8988T (cell line): ENCODE measurements at regions not wholly inside any gene's neighbourhood (a gene's known extent, or its start where the extent isn't known, plus 50 kb on each side); places are given as distances from the start of the nearest gene placed in this dataset.

ENCODE experiments used
- DNase-seq: peaks from one replicate; pipeline ENCODE4 v3.0.0; 2011

GRCh38 chr1:56017336-56017735 lies 562.0 kb downstream of the PLPP3 start:
- DNase-seq, result no peak

DNA sequence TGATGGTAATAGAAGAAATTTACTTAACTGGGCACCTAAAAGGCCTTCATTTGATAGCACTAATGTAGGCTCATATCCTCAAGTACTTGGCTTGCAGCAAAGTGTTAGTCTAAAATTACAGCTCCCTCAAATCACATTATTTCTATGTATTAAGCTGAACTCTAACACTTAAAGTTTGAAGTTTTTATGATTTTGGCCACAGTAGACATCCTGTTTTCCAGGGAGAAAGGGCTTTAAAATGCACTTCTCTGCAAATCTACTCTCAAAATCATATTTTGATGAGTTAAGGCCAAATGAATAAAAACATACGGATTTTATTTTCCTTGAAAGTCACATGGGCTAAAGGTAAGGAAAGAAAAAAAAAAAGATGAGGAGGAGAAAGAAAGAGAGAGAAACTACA lies 575.5 kb downstream of the PLPP3 start:
- DNase-seq, result no peak

GRCh38 chr1:56002231-56002630 lies 577.1 kb downstream of the PLPP3 start:
- DNase-seq, result no peak

- DNase-seq, result no peak
These were observed 578.9 kb downstream of the PLPP3 start for GRCh38 chr1:56000424-56000823.

DNA sequence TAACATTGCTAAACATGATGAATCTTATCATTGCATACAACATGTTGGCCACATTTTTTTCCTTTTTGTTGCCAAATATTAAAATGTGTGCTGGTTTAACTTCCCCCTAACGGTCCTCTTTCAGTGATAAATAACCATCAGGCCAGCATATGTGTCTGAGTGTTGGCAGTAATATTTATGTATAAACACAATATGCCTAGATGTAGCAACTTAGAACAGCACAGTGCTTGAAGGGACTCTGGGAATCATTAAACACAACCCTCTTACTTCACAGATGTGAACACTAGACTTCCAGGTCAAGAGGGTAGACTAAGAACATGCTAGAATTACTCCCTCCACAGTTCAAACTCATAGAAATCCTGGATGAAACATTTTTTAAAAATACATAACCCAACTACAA lies 581.8 kb downstream of the PLPP3 start:
- no peak for DNase-seq

GRCh38 chr1:55993646-55994318 lies 585.6 kb downstream of the PLPP3 start:
- no peak for DNase-seq

GRCh38 chr1:55990007-55990406 lies 589.4 kb downstream of the PLPP3 start:
- no peak for DNase-seq

DNA sequence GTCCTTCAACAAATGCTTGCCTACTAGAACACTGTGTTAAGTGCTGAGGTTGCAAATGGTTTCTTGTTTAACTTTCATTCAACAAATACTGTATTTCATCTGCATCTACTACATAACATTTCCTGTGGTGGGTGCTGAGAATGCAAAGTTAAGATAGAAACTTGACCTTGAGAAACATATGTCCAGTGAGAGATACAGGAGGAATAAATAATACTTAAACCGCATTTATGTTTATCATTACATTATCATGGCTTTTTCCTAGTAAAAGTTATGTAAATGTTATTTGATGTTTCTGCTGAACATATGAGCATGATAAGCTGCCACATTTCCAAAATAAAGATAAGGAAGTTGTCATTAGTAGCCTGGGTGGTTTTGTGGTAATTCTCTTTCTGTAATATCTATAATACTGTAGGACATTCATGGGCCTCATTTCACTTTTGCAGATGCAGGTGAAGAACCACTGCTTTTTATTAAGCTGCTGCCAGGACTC lies 590.4 kb downstream of the PLPP3 start:
- DNase-seq, result no peak

DNA sequence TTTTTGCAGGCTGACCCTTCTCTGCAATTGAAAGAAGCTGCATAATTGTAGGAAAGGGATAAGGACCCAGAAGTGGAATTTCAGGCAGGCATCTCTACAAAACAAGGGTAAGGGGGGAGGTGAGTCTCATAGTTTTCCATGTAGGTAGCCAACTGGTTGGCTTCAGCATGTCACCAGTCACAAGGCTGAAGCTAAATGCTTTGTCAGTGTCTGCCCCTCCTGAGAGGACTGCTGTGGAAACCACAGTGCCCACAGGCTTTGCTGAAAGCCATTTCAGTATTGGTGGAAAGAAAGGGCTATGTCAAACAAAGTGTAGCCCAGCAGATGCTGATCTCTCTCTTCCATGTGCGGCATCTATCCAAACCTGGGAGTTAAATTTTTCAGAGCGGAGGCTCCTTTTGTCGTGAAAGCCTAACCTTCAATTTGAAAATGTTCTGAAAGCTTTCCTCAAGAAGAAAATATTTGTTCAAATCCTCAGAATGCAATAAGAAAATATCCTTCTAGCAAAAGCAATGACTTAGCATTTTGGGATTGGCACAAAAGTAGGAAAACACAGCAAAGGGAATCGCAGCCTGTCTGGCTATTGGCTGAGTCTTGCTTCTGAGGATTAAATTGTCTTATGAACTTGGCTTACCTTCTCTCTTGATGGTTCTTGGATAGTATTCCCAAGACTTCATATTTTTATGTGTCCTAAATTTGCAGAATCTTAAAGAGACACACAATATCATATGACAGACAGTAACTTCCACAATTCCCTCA lies 591.7 kb downstream of the PLPP3 start:
- no peak for DNase-seq

DNA sequence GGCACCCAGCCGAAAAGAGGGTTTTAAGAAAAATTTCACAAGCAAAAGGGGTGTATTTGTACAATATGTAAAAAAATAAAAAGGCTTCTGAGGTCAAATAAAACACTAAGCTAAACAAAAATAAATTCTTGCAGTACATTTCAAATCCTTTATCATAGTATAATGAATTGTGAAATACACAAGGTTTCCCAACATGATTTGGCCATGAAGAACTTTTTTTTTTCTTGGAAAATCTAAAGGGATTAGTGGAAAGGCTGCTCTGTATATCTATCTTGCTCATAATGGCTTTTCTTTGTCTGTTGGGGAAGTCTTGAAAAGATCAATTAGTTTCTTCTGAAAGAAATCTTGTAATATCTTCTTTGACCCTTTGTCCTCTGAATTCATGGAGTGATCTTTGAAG lies 593.4 kb downstream of the PLPP3 start:
- no peak for DNase-seq

- DNase-seq, result no peak
These were observed 598.2 kb downstream of the PLPP3 start for GRCh38 chr1:55981010-55981650.

DNA sequence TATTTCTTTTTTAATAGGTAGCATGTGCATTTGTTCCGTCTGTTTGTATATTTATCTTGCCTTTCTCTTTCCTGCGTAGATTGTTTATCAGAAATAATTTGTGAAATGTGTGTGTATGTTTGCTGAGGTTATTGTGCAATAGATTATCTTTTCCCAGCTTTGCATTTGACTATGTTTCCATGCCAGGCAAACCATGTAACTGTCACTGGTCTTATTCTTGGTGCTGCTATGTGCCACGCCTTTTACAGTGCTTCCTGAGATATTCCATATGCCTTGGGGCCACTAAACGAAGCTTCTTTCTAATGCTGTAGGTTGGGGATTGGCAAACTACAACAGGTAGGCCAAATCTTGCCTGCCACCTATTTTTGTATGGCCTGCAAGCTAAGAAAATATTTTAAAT lies 598.8 kb downstream of the PLPP3 start:
- DNase-seq, result no peak

DNA sequence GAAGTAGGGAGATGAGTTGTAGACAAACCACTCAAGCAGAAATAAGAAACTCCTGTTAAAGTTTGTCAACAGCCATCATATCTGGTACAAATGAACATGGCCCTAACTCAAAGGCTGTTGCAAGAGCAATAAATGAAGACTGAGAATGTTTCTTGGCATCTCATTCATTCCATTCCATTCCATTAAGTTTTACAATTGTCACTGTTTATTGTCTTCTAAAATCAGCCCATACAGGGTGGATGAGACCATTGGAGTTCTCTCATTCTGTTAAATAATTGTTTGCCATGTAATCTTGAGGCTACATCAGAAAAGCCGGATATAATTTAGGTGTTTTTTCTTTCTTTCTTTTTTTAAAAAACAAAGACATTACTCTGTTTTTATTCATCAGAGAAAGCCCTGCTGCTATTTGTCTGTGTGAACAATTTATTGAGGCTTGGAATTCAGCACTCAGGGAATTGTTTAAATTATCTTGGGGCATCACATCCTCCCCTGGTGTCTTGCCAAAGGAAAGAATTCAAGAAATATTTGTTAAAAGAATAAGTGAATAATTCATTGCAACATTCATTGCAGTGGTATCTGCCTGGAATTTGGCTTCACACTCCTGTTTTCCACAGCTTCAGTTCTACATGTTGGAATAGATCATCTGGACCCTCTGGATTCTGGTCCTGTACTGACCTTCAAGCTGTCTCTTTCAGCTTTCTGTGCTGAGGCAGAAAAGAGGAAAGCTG lies 604.5 kb downstream of the PLPP3 start:
- no peak for DNase-seq

DNA sequence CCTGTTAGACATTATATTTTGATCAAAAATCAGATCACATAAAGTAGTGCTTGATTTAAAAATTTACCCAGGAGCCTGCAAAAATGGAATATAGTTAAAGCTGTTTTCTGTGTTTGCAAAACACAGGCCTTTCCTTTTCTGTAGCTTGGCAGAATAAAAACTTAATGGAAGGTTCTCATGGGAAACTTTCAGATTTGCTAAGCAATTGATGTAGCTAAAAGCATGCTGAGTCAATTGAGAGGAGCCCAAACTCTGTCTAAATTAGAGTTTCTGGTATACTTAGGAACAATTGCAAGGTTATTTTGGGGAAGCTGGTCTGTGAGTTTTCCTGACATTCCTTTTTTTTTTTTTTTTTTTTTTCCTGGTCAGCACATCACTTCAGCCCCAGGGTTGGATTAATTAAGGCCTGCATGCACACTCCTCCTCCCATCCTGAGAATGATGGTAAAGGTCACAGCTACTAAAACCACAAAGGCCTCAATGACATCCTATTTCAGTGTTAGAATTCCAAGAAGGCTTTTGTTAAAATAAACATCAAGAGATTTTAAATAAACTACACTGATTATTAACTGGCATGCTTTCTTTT lies 608.7 kb downstream of the PLPP3 start:
- no peak for DNase-seq

DNA sequence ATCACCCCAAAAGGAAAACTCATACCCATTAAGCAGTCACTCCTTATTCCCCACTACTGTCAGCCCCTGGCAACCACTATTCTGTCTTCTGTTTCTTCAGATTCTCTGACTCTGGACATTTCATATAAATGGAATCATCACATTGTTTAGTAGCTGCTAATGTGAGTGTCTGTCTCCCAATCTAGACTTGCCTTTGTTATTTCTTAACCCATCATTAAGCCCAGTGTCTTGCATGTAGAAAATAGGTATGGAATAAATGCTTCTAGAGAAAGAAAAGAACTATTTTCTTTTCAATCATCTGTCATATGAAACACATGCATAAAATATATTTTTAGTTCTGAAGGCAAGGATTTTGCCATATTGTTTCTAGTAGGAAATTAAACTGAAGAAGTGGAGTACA lies 610.0 kb downstream of the PLPP3 start:
- DNase-seq, result no peak

DNA sequence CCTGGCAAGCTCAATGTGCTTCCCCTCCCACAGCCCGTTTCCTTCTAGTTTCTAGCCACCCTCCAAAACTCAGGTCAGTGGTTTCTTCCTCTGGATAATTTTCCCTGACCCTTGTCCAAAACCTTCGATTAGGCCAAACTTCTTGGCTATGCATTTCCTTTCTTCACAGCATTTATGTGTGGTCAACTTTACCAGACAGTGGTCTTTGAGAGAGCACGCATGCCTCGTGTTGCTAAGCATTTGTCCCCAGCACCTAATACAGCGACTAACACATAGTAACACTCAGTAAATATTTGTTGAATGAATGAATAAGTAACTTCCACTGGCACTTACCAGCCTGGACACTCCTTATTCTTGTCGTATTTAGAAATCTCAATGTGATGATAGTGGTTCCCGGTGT lies 610.7 kb downstream of the PLPP3 start:
- DNase-seq, result no peak

DNA sequence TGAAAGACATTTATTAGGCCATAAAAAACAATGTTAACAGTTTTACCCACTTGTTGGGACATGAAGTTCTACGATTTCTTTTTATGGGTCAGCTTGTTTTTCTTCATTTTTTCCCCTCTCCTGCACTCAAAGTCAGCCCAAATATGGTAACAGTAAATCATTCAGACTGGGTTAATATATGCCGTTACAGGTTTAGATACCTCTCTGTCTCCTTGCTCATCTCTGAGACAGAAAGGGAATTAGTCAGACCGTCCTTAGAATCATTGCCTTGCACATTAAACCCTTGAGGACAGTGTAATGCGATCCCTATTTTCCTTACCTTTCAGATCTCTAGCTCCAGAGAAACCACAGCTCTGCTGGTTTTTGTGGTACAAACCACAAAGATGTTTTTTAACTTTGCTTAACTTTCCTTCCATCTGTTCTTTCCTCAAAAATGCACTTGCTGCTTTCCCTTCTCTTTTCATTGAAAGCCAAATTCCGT lies 613.3 kb downstream of the PLPP3 start:
- DNase-seq, result no peak

DNA sequence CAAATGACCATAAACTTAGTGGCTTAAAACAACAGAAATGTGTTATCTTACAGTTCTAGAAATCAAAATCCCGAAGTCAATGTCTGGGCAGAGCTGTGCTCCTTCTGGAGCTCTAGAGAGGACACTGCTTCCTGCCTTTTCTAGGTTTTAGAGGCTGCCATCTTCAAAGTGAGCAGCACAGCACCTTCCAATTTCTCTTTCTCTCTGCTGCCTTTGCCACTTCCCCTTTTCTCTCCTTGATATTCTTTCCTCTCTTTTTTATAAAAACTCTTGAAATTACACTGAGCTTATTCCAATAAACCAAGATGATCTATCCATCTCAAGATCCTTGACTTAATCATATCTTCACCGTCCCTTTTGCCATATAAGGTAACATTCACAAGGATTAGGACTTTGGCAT lies 616.9 kb downstream of the PLPP3 start:
- DNase-seq, result no peak

GRCh38 chr1:55959136-55959548 lies 620.2 kb downstream of the PLPP3 start:
- DNase-seq, result no peak

DNA sequence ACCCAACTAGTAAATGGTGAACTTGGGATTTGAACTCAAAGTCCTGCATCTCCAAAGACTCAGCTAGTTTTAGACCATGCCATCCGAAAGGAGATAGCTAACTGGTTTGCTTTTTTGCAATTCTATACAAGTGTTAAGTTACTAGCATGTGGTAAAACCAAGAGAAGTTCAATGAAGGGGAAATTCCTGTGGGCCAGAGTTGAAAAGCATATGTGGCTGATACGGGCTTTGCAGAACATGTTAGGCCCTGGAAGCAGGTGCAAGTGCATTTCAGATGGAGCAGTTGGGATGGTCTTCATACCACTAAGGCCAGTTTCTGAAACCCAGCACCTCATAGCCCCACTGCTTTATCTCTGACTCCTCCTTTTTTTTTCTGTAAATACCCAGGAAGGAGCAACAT lies 620.9 kb downstream of the PLPP3 start:
- DNase-seq, result no peak

GRCh38 chr1:55957276-55957675 lies 622.1 kb downstream of the PLPP3 start:
- no peak for DNase-seq

DNA sequence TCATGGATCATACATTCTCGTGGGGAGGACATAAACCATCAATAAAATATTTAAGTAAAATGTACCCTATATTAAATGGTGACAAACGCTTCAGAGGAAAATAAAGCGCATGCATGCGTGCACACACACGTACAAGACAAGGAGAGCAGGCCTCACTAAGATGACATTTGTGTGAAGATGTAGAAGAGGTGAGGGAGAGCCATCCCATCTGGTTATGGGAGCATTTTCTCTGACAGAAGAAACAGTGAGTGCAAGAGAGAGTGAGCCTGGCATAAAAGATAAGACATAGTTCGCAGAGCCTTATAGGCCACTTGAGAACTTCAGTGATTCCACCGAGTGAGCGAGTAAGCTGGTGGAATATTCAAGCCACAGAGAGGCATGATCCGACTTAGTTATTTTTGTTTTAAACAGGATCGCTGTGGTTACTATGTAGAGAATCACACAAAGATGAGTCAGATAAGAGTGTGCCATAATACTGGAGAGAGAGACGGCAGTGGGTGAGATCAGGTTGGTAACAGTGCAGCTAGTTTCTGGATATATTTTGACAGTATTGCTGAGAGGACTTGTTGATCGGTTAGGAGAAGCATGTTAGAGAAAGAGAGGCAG lies 624.2 kb downstream of the PLPP3 start:
- no peak for DNase-seq
